NB4 (cell line): ENCODE measurements at regions not wholly inside any gene's neighbourhood (a gene's known extent, or its start where the extent isn't known, plus 50 kb on each side); places are given as distances from the start of the nearest gene placed in this dataset.

Experiments used
- DNase-seq: peaks from one replicate; pipeline ENCODE4 v3.0.0; 2010; ENCODE audit warnings: low read depth
- H3K4me3 ChIP-seq: one replicate; pipeline ENCODE4 v1.5.1; 2011; ENCODE audit warnings: mild to moderate bottlenecking, low read depth, low read length, moderate library complexity
- CTCF ChIP-seq: IDR thresholded peaks from one replicate; pipeline ENCODE4 v1.5.1; 2012; ENCODE audit warnings: low read depth, low read length
- MAX ChIP-seq: IDR thresholded peaks from 2 replicates; pipeline ENCODE4 v1.6.1; 2011; ENCODE audit warnings: low read depth, low read length
- MYC ChIP-seq: IDR thresholded peaks from 2 replicates; pipeline ENCODE4 v1.6.1; 2011; ENCODE audit warnings: low read depth, low read length
- POLR2A ChIP-seq: IDR thresholded peaks from 2 replicates; pipeline ENCODE4 v1.6.1; 2011; ENCODE audit warnings: mild to moderate bottlenecking; ENCODE audit not compliant: insufficient read length; ENCODE audit errors: extremely low read depth

GRCh38 chr15:69666921-69667811 lies 214.5 kb downstream of the RPLP1 start:
- TF ChIP-seq MAX: no peak
- TF ChIP-seq POLR2A: no peak
- no peak for TF ChIP-seq CTCF
- TF ChIP-seq MYC: no peak; the same call in 1 of the 2 replicates
- peak; percentile 88 for DNase-seq
- H3K4me3 ChIP-seq: no peak overlapping the region

- TF ChIP-seq MAX: peak; percentile 57; the same call in 1 of the 2 replicates
- TF ChIP-seq POLR2A: no peak
- DNase-seq: peak; percentile 76
- H3K4me3 ChIP-seq: no peak overlapping the region
Measured at GRCh38 chr15:69668039-69668705, 215.6 kb downstream of the RPLP1 start.

- TF ChIP-seq MAX: peak; percentile 56; the same call in 1 of the 2 replicates
- no peak for TF ChIP-seq POLR2A
- no peak for TF ChIP-seq CTCF
- TF ChIP-seq MYC: no peak
- DNase-seq: peak; percentile 69
- no peak overlapping the region for H3K4me3 ChIP-seq
Measured at GRCh38 chr15:69668963-69669362, 216.3 kb downstream of the RPLP1 start.

GRCh38 chr15:69669446-69669845 lies 216.8 kb downstream of the RPLP1 start:
- no peak overlapping the region for H3K4me3 ChIP-seq
- no peak for TF ChIP-seq MAX
- TF ChIP-seq CTCF: no peak
- no peak for TF ChIP-seq POLR2A
- TF ChIP-seq MYC: no peak
- DNase-seq: peak; percentile 22

- TF ChIP-seq CTCF (no peak), POLR2A (no peak), MAX (no peak), MYC (no peak)
- DNase-seq: no peak
- H3K4me3 ChIP-seq: no peak overlapping the region
Measured at GRCh38 chr15:69673291-69673881, 220.8 kb downstream of the RPLP1 start.

GRCh38 chr15:69675731-69676130 lies 223.1 kb downstream of the RPLP1 start:
- H3K4me3 ChIP-seq: no peak overlapping the region
- TF ChIP-seq MYC (no peak), CTCF (no peak), POLR2A (no peak), MAX (no peak)
- DNase-seq: no peak
